Stomach (tissue), 4 donors: ENCODE measurements at regions not wholly inside any gene's neighbourhood (a gene's known extent, or its start where the extent isn't known, plus 50 kb on each side); places are given as distances from the start of the nearest gene placed in this dataset.

Experiments
- EP300 ChIP-seq: sonication (generic); formaldehyde crosslinking; IDR thresholded peaks from one replicate; pipeline ENCODE4 v1.6.1; 2017; ENCODE audit warnings: antibody characterized with exemption
- POLR2A ChIP-seq, 4 donors: fragments of 450-650 bp; IDR thresholded peaks; one replicate each; pipeline ENCODE4 v1.6.1; 2016; ENCODE audit warnings: antibody characterized with exemption in 4 of 4, control low read depth in 2 of 4, mild to moderate bottlenecking in 1 of 4, moderate library complexity in 1 of 4
- POLR2AphosphoS5 ChIP-seq, 3 donors: sonication (generic); formaldehyde crosslinking; IDR thresholded peaks; one replicate each; pipeline ENCODE4 v1.6.1; 2016; ENCODE audit warnings: antibody characterized with exemption in 3 of 3
- TF ChIP-seq, protein P1 (sequence below), 7 experiments: fragments of 450-650 bp in 4 of 7; fragments of 200-600 bp in 3 of 7; sonication (generic) in 3 of 7; IDR thresholded peaks; one replicate each; pipeline ENCODE4 v1.5.1; 2016 to 2019; ENCODE audit warnings: antibody characterized with exemption in 7 of 7, control low read depth in 2 of 7, mild to moderate bottlenecking in 1 of 7

GRCh38 chr2:242051463-242051862 is 181.9 kb downstream of the RTP5 start:
- TF ChIP-seq, protein P1, sequence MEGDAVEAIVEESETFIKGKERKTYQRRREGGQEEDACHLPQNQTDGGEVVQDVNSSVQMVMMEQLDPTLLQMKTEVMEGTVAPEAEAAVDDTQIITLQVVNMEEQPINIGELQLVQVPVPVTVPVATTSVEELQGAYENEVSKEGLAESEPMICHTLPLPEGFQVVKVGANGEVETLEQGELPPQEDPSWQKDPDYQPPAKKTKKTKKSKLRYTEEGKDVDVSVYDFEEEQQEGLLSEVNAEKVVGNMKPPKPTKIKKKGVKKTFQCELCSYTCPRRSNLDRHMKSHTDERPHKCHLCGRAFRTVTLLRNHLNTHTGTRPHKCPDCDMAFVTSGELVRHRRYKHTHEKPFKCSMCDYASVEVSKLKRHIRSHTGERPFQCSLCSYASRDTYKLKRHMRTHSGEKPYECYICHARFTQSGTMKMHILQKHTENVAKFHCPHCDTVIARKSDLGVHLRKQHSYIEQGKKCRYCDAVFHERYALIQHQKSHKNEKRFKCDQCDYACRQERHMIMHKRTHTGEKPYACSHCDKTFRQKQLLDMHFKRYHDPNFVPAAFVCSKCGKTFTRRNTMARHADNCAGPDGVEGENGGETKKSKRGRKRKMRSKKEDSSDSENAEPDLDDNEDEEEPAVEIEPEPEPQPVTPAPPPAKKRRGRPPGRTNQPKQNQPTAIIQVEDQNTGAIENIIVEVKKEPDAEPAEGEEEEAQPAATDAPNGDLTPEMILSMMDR (IDR thresholded peaks at IDR 0.05) = no peak
- TF ChIP-seq POLR2A (IDR thresholded peaks at IDR 0.05) = no peak
- no peak for TF ChIP-seq POLR2AphosphoS5 (IDR thresholded peaks at IDR 0.05)
- TF ChIP-seq EP300 = no peak
